MG63 (cell line): ENCODE measurements at regions not wholly inside any gene's neighbourhood (a gene's known extent, or its start where the extent isn't known, plus 50 kb on each side); places are given as distances from the start of the nearest gene placed in this dataset.

Source experiments
- DNase-seq: peaks from one replicate; pipeline ENCODE4 v3.0.0-alpha.2; 2020
- H3K27me3 ChIP-seq: fragments of 250-450 bp; sonication (Bioruptor Pico); 2 replicates; pipeline ENCODE4 v1.5.1; 2020; ENCODE audit warnings: mild to moderate bottlenecking, moderate library complexity
- H3K36me3 ChIP-seq: fragments of 250-450 bp; sonication (Bioruptor Pico); 2 replicates; pipeline ENCODE4 v1.5.1; 2020; ENCODE audit warnings: mild to moderate bottlenecking, moderate library complexity
- H3K4me3 ChIP-seq: fragments of 250-450 bp; sonication (Bioruptor Pico); 2 replicates; pipeline ENCODE4 v1.5.1; 2020; ENCODE audit warnings: mild to moderate bottlenecking, moderate library complexity
- H3K9me3 ChIP-seq: fragments of 250-450 bp; sonication (Bioruptor Pico); 2 replicates; pipeline ENCODE4 v1.5.1; 2020; ENCODE audit warnings: mild to moderate bottlenecking, moderate library complexity

- Histone ChIP-seq H3K4me3 (no peak overlapping the region), H3K36me3 (no peaks in the 10 kb centered on the region), H3K9me3 (no peaks in the 10 kb centered on the region), H3K27me3 (no peaks in the 10 kb centered on the region)
- no peak for DNase-seq
Observed at GRCh38 chr5:21181609-21182125, 1193.7 kb upstream of the CDH18 start.

GRCh38 chr5:21173526-21173925 is 1185.5 kb upstream of the CDH18 start:
- no peak overlapping the region for H3K4me3 ChIP-seq
- DNase-seq = no peak
- no peaks in the 10 kb centered on the region for H3K9me3 ChIP-seq
- no peaks in the 10 kb centered on the region for H3K36me3 ChIP-seq
- H3K27me3 ChIP-seq = no peaks in the 10 kb centered on the region

- no peak for DNase-seq
- Histone ChIP-seq H3K27me3 (no peaks in the 10 kb centered on the region), H3K9me3 (no peaks in the 10 kb centered on the region), H3K36me3 (no peaks in the 10 kb centered on the region), H3K4me3 (no peak overlapping the region)
Observed at GRCh38 chr5:21173036-21173435, 1185.0 kb upstream of the CDH18 start.

DNA sequence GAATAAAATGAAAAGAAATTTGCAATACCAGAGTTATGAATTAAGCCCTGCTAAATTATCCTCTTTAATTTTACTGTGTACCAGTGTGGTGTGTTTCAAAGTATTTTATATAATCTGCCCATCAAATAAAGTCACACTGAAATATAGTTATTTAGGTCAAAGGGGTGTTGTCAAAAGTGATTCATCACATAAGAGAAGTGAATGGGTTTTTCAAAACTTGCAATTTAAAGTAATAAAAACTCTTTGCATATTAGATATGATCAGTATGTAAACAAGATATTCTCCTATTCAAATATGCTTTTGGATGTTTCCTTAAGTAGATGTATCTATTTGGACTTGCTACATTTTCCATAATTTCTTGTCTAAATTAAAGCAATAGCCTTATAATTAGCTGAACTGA is 1183.0 kb upstream of the CDH18 start:
- no peaks in the 10 kb centered on the region for H3K27me3 ChIP-seq
- H3K9me3 ChIP-seq = no peaks in the 10 kb centered on the region
- H3K36me3 ChIP-seq = no peaks in the 10 kb centered on the region
- no peak overlapping the region for H3K4me3 ChIP-seq
- no peak for DNase-seq

- H3K36me3 ChIP-seq = no peaks in the 10 kb centered on the region
- no peak overlapping the region for H3K4me3 ChIP-seq
- H3K9me3 ChIP-seq = no peaks in the 10 kb centered on the region
- DNase-seq = no peak
- H3K27me3 ChIP-seq = no peaks in the 10 kb centered on the region
Observed at GRCh38 chr5:21168557-21168956, 1180.6 kb upstream of the CDH18 start.

DNA sequence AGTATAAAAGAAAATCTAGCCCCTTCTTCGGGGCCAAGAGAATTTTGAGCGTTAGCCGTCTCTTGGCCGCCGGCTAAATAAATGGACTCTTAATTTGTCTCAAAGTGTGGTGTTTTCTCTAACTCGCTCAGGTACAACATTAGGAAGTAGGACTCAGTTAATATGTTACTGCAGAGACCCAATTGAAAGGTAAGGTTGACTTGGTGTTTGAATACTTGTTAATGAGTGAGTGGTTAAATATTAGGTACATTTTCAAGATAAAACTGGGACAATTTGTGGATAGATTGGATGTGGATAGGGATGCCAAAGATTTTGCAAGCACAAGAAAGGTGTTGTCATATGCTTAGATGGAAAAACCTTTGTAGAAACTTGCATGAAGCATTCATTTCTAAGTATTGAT is 1177.3 kb upstream of the CDH18 start:
- DNase-seq = no peak
- no peaks in the 10 kb centered on the region for H3K27me3 ChIP-seq
- no peaks in the 10 kb centered on the region for H3K9me3 ChIP-seq
- no peaks in the 10 kb centered on the region for H3K36me3 ChIP-seq
- H3K4me3 ChIP-seq = no peak overlapping the region

DNA sequence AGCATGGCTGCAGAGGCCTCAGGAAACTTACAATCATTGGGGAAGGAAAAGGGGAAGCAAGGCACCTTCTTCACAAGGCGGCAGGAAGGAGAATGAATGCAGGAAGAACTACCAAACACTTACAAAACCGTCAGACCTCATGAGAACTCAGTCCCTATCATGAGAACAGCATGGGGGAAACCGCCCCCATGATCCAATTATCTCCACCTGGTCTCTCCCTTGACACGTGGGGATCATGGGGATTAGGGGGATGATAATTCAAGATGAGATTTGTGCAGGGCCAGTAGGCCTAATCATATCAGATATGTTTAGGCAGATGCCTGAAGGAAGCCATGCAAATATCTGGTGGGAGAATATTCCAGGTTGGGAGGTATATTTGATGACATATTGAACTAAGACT is 1176.4 kb upstream of the CDH18 start:
- DNase-seq = no peak
- Histone ChIP-seq H3K4me3 (no peak overlapping the region), H3K36me3 (no peaks in the 10 kb centered on the region), H3K27me3 (no peaks in the 10 kb centered on the region), H3K9me3 (no peaks in the 10 kb centered on the region)

DNA sequence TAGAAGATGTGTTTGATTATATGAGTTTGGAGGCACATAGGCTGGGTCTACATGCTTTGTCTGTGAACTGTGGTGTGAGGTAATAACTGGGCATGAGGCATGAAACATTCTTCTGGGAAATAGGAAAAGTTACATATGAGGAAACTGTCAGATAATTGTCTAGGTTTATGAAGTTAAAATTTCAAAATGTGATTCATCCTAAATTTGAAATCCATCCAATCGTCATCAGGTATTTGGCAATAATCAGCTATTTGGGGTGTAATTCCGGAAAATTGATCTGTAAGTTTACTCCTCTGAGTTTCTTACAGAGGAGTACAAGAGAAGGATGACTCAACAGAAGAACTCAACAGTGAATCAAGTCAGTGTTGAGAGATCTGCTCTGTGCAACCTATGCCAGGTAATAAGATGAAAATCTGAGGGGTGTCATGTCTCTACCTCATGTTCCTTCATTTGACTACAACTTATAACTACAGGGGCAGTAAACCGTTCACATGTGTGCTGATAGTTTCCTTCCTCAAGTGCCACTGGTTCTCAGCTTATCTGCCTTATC is 1171.6 kb upstream of the CDH18 start:
- peaks cover 3% of the 10 kb centered on the region for H3K9me3 ChIP-seq
- no peak for DNase-seq
- no peaks in the 10 kb centered on the region for H3K27me3 ChIP-seq
- H3K4me3 ChIP-seq = no peak overlapping the region
- no peaks in the 10 kb centered on the region for H3K36me3 ChIP-seq

DNA sequence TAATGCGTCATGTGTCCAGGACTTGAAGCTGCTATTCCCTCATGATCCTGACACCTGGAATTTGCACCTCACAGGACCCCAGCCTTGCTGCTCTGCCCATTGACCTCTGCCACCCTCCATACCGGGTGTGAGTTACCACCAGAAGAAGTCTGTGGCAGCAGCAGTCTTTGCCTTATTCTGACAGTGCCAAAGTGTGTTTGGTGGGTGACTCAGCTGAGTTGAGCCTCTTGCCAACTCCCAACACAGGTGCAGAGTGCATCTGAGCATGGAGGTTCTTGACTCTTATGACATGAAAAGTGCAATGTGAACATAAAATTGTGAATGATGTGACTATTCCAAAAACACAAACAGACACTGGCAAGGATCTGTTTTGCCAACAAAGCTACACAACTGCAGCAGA is 1166.5 kb upstream of the CDH18 start:
- Histone ChIP-seq H3K27me3 (no peaks in the 10 kb centered on the region), H3K36me3 (no peaks in the 10 kb centered on the region), H3K4me3 (no peak overlapping the region), H3K9me3 (peaks cover 3% of the 10 kb centered on the region)
- DNase-seq = peak; percentile 31

GRCh38 chr5:21152611-21153010 is 1164.6 kb upstream of the CDH18 start:
- Histone ChIP-seq H3K4me3 (no peak overlapping the region), H3K27me3 (no peaks in the 10 kb centered on the region), H3K36me3 (no peaks in the 10 kb centered on the region), H3K9me3 (peaks cover 7% of the 10 kb centered on the region)
- DNase-seq = peak; percentile 77

DNA sequence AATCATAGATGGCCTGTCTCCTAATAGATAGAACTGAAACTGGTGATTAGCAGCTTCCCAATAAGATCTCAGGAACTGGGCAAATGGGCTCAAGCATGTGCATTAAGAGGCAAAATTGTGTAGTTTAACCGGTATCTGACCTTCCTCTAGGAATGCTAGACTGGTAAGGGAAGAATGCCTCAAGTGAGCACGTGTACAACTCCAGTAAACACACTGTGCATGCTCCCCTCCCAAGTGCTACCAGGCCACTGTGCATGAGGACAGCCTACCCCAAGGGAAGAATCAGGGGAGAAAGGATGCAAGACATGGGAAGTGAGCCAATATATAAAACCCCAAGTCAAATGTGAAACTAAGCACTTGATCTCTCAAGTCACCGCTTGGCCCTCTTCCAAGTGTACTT is 1157.4 kb upstream of the CDH18 start:
- H3K4me3 ChIP-seq = no peak overlapping the region
- no peaks in the 10 kb centered on the region for H3K36me3 ChIP-seq
- H3K9me3 ChIP-seq = peaks cover 4% of the 10 kb centered on the region; the same call in 1 of the 2 replicates
- no peaks in the 10 kb centered on the region for H3K27me3 ChIP-seq
- no peak for DNase-seq

DNA sequence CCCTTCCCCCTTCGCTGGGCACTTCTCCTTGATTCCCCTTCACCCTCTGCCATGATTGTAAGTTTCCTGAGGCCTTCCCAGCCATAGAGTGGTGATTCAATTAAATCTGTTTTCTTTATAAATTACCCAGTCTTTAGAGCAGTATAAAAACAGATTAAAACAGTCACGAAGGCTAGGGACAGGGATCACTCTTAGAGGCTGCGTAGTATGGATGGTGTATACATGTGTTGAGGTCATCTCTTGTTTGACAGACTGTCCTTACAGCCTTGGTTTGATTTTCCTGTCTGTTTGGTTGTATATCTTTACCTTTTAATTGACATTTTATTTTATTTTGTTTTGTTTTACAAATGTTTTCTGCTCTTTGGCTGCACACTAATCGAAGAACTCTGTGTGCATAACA is 1155.7 kb upstream of the CDH18 start:
- Histone ChIP-seq H3K27me3 (no peaks in the 10 kb centered on the region), H3K4me3 (no peak overlapping the region), H3K9me3 (peaks cover 1% of the 10 kb centered on the region; the same call in 1 of the 2 replicates), H3K36me3 (no peaks in the 10 kb centered on the region)
- DNase-seq = no peak

DNA sequence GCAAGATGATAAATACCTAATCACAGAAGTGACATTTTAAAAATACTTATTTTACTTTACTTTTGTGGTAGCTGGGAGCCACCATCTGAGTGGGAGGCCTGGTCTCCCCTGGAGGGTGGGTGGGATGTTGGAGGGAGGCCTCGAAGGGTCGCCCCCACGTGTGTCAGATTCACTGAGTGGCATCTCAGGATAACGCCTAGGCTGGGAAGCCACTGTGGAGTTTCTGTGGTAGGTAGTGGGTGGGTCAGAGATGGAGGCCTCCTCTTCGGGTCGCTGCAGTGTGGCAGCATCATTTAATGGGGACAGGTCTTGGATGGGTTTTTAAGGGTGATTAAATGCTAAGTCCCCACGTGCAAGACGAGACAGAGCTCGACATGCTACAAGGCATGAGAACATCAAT is 1154.8 kb upstream of the CDH18 start:
- Histone ChIP-seq H3K36me3 (no peaks in the 10 kb centered on the region), H3K27me3 (no peaks in the 10 kb centered on the region; the same call in 1 of the 2 replicates), H3K4me3 (no peak overlapping the region), H3K9me3 (no peaks in the 10 kb centered on the region)
- no peak for DNase-seq

DNA sequence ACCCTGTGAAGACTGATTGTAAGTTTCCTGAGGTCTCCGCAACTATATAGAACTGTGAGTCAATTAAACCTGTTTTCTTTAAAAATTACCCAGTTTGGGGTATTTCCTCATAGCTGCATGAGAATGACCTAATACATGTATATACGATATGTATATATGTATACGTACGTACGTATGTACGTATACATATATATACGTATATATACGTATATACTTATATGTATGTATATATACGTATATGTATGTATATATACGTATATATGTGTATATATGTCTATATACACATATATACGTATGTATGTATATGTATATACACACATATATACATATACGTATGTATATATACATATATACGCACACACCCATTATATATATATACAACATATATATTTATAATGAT is 1153.0 kb upstream of the CDH18 start:
- H3K36me3 ChIP-seq = no peaks in the 10 kb centered on the region
- no peaks in the 10 kb centered on the region for H3K9me3 ChIP-seq
- H3K27me3 ChIP-seq = no peaks in the 10 kb centered on the region; the same call in 1 of the 2 replicates
- no peak for DNase-seq
- no peak overlapping the region for H3K4me3 ChIP-seq

- Histone ChIP-seq H3K9me3 (no peaks in the 10 kb centered on the region), H3K36me3 (no peaks in the 10 kb centered on the region), H3K4me3 (no peak overlapping the region), H3K27me3 (no peaks in the 10 kb centered on the region)
- DNase-seq = no peak
Observed at GRCh38 chr5:21126236-21126635, 1138.2 kb upstream of the CDH18 start.

DNA sequence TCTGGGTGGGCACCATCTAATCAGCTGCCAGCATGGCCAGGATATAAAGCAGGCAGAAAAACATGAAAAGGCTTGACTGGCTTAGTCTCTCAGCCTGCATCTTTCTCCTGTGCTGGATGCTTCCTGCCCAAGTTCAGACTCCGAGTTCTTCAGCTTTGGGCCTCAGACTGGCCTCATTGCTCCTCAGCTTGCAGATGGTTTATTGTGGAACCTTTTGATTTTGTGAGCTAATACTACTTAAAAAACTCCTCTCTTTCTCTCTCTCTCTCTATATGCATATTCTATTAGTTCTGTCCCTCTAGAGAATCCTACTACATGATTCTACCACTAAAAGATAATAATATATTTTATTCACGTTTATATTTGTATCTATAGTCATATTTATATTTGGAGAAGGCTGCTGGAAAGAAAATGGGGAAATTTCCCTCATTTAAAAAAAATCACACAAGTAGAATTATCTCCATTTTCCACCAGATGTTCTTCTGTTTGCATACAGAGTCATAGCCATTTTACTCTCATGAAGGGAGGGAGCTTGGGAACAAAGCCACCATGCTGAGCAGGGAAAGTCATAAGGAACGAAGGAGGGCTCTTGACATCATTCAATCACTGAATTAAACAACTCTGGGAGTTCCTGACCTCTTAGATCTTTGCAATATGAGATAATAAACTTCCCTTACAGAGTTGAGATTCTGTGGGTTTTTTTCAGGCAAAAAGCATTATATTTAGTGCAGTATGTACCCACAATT is 1137.4 kb upstream of the CDH18 start:
- Histone ChIP-seq H3K36me3 (no peaks in the 10 kb centered on the region), H3K9me3 (no peaks in the 10 kb centered on the region), H3K4me3 (no peak overlapping the region), H3K27me3 (no peaks in the 10 kb centered on the region)
- DNase-seq = no peak

DNA sequence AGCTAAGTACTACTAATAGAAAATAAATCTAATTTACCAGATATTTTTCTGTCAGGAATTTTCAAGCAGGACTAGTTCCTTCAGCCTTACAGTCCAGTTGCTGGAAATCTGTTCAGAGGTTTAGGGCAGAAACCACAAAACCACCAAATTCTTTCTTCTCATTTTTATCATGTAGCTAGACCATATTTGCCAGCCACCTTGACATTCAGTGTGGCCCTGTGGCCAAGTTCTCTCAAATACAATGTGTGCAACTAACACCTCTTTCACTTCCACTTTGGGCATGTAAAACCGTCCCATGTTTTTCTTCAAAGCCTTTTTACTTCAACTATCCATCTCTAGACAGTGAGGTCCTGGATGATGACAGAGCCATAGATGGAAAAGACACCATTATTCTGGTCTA is 1133.2 kb upstream of the CDH18 start:
- no peak for DNase-seq

DNA sequence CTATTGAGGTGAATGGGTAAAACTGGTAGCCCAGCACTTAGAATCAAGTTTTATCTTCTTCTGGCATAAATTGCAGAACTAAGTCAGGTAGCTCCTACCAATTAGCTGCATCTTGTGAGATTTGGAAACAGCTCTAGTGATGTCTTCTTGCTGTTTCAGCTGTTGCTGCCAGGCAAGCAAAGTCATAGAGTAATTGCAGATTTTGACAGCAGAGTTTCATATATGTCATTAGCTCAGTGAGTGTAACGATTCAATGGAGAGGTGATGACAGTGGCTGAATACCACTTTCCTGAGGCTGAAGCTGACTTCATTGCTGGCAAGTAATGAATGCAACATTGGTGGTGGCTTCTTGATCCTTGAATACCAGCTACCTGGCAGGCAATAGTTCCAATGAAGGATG is 1109.7 kb upstream of the CDH18 start:
- Histone ChIP-seq H3K27me3 (no peaks in the 10 kb centered on the region), H3K4me3 (no peak overlapping the region), H3K9me3 (no peaks in the 10 kb centered on the region), H3K36me3 (no peaks in the 10 kb centered on the region)
- DNase-seq = no peak

More for the DNA sequence above, 1133.2 kb upstream of the CDH18 start:
- no peaks in the 10 kb centered on the region for H3K27me3 ChIP-seq
- H3K4me3 ChIP-seq = no peak overlapping the region
- H3K36me3 ChIP-seq = no peaks in the 10 kb centered on the region
- no peaks in the 10 kb centered on the region for H3K9me3 ChIP-seq
